GM18867 (cell line): ENCODE measurements at regions not wholly inside any gene's neighbourhood (a gene's known extent, or its start where the extent isn't known, plus 50 kb on each side); places are given as distances from the start of the nearest gene placed in this dataset.

Experiments
- ATAC-seq: cut with Tn5 transposase; IDR thresholded peaks from one replicate; pipeline ENCODE4 v1.9.1; 2021; ENCODE audit warnings: mild to moderate bottlenecking, moderate library complexity; ENCODE audit not compliant: unreplicated experiment

DNA sequence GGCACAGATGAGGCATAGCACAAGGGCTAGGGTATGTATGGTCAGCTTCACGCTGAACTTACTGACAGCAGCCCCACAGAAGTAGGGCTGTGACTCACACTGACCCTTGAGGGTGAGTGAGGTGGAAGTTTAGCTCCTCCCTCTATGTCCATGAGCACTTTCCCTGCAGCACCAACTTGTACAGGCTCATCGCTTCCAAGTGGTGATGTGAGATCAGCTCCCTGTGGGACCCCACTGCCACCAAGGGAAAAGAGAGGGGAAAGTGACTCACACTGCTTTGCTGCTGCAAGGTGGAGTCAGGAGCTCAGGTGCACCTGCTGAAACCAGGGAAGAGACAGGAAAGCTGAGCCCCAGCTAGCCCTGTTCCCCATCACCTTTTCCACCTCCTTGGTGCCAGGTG is 91.5 kb downstream of the TEX51 start:
- ATAC-seq, result no peak

DNA sequence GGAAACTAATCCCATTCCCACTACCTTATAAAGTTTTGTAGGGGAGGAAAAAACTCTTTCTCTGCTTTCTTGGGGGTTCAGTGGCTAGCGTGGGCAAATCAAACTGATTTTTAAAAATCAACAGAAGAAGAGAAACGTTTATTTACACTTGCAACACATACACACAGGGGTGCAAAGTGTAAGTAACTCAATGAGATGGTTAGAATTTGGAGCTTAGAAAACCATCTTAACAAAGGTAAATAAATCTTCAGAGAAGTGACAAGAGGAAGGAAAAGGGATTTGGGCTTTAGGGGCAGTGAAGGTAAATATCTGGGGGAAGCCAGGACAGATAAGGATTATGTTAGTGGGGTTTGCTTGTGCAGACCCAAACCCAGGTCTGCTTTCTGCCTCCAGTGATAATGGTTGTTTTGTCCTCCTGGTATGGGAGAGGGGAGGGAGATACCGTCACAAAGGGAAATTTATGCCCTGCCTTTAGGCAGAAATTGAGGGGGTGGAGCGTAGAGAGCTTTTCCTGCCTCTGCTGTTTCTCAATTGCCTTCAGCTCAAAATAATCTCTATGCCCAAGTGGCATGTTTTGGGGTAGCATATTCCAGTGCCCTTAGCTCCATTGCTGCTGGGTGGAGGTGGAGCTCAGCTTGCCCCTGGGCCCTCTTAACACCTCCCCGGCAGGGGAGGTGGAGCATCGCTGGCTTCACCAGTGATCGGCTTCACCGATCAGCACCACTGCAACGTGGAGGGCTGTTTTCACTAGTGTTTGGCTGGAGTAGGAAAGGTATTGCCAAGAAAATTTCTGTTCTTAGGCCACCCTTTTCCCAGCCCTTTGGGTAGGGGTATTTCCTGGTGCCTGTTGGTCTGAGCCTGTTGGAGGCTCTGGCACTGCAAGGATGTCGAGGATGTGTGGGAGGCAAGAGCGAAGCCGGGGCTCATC is 92.2 kb downstream of the TEX51 start:
- no peak for ATAC-seq

DNA sequence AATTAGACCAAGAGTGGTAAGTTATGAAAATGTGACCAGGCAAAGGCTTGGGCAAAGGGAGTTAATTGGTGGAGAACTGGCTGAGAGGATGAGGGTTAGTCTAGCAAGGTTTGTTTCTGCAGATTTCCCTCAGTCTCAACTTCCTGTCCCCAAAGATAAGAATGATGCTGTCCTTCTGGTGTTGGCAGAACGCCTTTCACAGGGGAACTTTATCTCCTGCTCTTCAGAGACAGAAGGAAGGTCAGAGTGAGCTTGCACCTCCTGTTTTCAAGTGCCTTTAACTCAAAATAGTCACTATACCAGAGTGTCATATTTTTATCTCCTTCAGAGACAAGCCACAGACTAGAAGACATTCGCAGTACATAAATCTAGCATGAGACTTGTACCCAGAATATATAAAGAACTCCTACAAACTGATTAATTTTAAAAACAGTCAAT is 95.7 kb downstream of the TEX51 start:
- no peak for ATAC-seq

DNA sequence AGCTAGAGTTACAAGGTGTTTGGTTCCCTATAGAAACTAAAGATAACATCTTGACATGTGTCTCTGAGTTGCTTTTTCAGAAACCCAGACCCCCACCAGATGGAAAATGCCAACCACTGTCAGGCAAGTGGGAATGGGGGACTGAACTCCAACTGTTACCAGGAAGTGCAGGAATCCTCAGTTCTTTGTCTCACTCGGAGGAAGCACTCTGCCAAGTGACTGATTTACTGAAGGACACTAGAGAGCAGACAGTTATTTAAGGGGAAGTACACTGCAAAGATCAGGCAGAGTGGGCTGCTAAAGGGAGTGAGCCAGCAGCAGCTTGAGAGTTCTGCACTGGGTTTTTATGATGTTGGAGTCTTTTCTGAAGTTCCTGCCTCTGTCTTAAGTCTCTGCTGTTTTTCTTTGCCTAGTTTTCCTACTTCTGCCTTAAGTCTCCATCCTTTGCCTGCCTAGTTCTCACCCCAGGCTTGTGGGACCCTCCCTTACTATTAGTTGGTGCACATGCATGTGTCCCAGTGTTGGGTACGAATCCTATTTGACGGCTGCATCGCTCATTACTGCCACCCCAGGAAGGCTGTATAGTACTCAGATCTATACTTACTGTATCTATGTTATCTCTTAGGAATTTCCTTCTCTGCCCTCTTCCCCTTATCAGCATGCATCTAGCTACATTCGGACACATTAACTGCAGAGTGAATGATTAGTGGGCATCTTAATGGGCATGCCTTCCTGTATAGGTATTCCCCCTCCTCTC is 97.1 kb downstream of the TEX51 start:
- no peak for ATAC-seq

DNA sequence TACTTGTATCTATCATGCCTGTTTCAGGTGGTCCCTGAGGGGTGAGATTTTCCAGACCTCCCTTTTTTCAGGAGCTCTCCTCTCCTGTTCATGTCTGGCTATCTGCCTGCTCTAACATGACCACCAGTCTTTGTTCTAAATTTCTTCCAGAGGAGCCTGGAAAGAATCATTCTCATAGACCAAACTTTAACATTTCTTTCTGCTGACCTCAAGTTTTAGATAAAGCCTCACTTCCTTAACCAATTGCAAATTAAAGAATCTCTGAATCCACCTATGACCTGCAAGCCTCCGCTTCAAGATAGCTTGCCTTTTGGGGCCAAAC is 97.6 kb downstream of the TEX51 start:
- no peak for ATAC-seq
